ENCODE measurements at regions not wholly inside any gene's neighbourhood (a gene's known extent, or its start where the extent isn't known, plus 50 kb on each side); places are given as distances from the start of the nearest gene placed in this dataset.

GRCh38 chr6:86536121-86536520, 401.2 kb upstream of the HTR1E start:
- no peaks in the 10 kb centered on the region; a peak in 2 of 5 replicates for H3K9me3 Mint-ChIP-seq
- Histone ChIP-seq H2AK5ac (ENCODE audit: insufficient read length, low read length) (no peak overlapping the region), H3K23ac (ENCODE audit: insufficient read length, low read depth, low read length) (no peak overlapping the region), H3K27me3 (ENCODE audit: insufficient read depth, low read length) (no peaks in the 10 kb centered on the region), H3K14ac (ENCODE audit: insufficient read depth, low read length) (no peak overlapping the region), H2BK5ac (ENCODE audit: insufficient read length, low read length) (no peak overlapping the region), H3K18ac (ENCODE audit: insufficient read length, low read depth, low read length) (no peak overlapping the region), H3K23me2 (ENCODE audit: insufficient read length, low read depth, low read length, poor library complexity, severe bottlenecking) (no peaks in the 10 kb centered on the region), H3K4ac (ENCODE audit: low read depth, low read length) (no peak overlapping the region), H4K5ac (ENCODE audit: insufficient read length, low read depth, low read length) (no peak overlapping the region), H4K20me1 (ENCODE audit: control insufficient read depth, insufficient read depth, insufficient read length) (no peaks in the 10 kb centered on the region), H3K27ac (ENCODE audit: insufficient read length, low read depth, low read length) (no peak overlapping the region), H2BK20ac (ENCODE audit: low read depth, low read length, poor library complexity, severe bottlenecking) (no peak overlapping the region), H3K56ac (ENCODE audit: insufficient read length, low read depth, low read length) (no peak overlapping the region), H3K9me3 (ENCODE audit: control insufficient read depth, low read depth, low read length) (no peaks in the 10 kb centered on the region), H3K4me2 (ENCODE audit: insufficient read depth, insufficient read length, low read length) (no peak overlapping the region), H3K79me1 (ENCODE audit: insufficient read depth, low read depth, low read length, poor library complexity, severe bottlenecking) (no peaks in the 10 kb centered on the region), H2AFZ (ENCODE audit: low read length) (no peak overlapping the region), H2BK120ac (ENCODE audit: low read depth, low read length, poor library complexity, severe bottlenecking) (no peak overlapping the region), H2BK15ac (ENCODE audit: low read depth, low read length) (no peak overlapping the region), H3K79me2 (ENCODE audit: insufficient read depth, low read length) (no peaks in the 10 kb centered on the region), H3K4me1 (ENCODE audit: insufficient read depth, low read length) (no peaks in the 10 kb centered on the region), H3T11ph (ENCODE audit: low read length) (no peak overlapping the region), H2BK12ac (ENCODE audit: insufficient read length, low read depth, low read length) (no peak overlapping the region), H3K9ac (ENCODE audit: extremely low read depth, insufficient read length, low read length) (no peak overlapping the region), H4K8ac (replicated peaks; ENCODE audit: insufficient read length, low read depth, low read length) (no peak overlapping the region), H4K91ac (ENCODE audit: insufficient read length, low read depth, low read length) (no peak overlapping the region)
- no peaks in the 10 kb centered on the region; a peak in 1 of 7 replicates for H3K36me3 Mint-ChIP-seq (ENCODE audit: insufficient read depth in 1 of 3, low read depth in 3 of 3)
- no peaks in the 10 kb centered on the region; the same call in 1 of the 2 replicates for H3K27me3 Mint-ChIP-seq (ENCODE audit: low read depth)
- H3K4me1 Mint-ChIP-seq: no peaks in the 10 kb centered on the region
- no peak for DNase-seq
- TF ChIP-seq, protein P1, sequence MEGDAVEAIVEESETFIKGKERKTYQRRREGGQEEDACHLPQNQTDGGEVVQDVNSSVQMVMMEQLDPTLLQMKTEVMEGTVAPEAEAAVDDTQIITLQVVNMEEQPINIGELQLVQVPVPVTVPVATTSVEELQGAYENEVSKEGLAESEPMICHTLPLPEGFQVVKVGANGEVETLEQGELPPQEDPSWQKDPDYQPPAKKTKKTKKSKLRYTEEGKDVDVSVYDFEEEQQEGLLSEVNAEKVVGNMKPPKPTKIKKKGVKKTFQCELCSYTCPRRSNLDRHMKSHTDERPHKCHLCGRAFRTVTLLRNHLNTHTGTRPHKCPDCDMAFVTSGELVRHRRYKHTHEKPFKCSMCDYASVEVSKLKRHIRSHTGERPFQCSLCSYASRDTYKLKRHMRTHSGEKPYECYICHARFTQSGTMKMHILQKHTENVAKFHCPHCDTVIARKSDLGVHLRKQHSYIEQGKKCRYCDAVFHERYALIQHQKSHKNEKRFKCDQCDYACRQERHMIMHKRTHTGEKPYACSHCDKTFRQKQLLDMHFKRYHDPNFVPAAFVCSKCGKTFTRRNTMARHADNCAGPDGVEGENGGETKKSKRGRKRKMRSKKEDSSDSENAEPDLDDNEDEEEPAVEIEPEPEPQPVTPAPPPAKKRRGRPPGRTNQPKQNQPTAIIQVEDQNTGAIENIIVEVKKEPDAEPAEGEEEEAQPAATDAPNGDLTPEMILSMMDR (conservative IDR thresholded peaks at IDR 0.05): no peak
- H3K4me3 Mint-ChIP-seq: no peak overlapping the region
- no peak overlapping the region for H3K27ac Mint-ChIP-seq
